Middle frontal gyrus (tissue), 1 donor: ENCODE measurements at regions not wholly inside any gene's neighbourhood (a gene's known extent, or its start where the extent isn't known, plus 50 kb on each side); places are given as distances from the start of the nearest gene placed in this dataset.

Source experiments
- DNase-seq: peaks from one replicate; pipeline ENCODE4 v3.0.0-alpha.2; 2015; ENCODE audit warnings: low spot score; ENCODE audit errors: extremely low spot score

- DNase-seq, result no peak
Observed at GRCh38 chr13:54162069-54162468, 1133.5 kb downstream of the OLFM4 start.

GRCh38 chr13:54165581-54166215 lies 1137.1 kb downstream of the OLFM4 start:
- no peak for DNase-seq

GRCh38 chr13:54173996-54174395 lies 1145.4 kb downstream of the OLFM4 start:
- DNase-seq, result no peak

GRCh38 chr13:54175466-54175865 lies 1146.9 kb downstream of the OLFM4 start:
- no peak for DNase-seq

GRCh38 chr13:54177466-54177865 lies 1148.9 kb downstream of the OLFM4 start:
- DNase-seq, result no peak

GRCh38 chr13:54183166-54183565 lies 1154.6 kb downstream of the OLFM4 start:
- no peak for DNase-seq

GRCh38 chr13:54183728-54184127 lies 1155.1 kb downstream of the OLFM4 start:
- no peak for DNase-seq

- no peak for DNase-seq
Observed at GRCh38 chr13:54184576-54184975, 1156.0 kb downstream of the OLFM4 start.

- no peak for DNase-seq
Observed at GRCh38 chr13:54185101-54185500, 1156.5 kb downstream of the OLFM4 start.

GRCh38 chr13:54185785-54186184 lies 1157.2 kb downstream of the OLFM4 start:
- DNase-seq, result no peak

GRCh38 chr13:54187461-54187860 lies 1158.8 kb downstream of the OLFM4 start:
- DNase-seq, result no peak

- DNase-seq, result no peak
Observed at GRCh38 chr13:54194233-54195024, 1165.8 kb downstream of the OLFM4 start.

GRCh38 chr13:54196684-54197083 lies 1168.1 kb downstream of the OLFM4 start:
- DNase-seq, result no peak

GRCh38 chr13:54198911-54199310 lies 1170.3 kb downstream of the OLFM4 start:
- DNase-seq, result no peak

- DNase-seq, result no peak
Observed at GRCh38 chr13:54206626-54207025, 1178.0 kb downstream of the OLFM4 start.

- DNase-seq, result no peak
Observed at GRCh38 chr13:54210397-54211049, 1181.9 kb downstream of the OLFM4 start.

GRCh38 chr13:54216221-54216620 lies 1187.6 kb downstream of the OLFM4 start:
- DNase-seq, result no peak

- DNase-seq, result no peak
Observed at GRCh38 chr13:54226876-54227275, 1198.3 kb downstream of the OLFM4 start.

- DNase-seq, result no peak
Observed at GRCh38 chr13:54232700-54233099, 1204.1 kb downstream of the OLFM4 start.

- DNase-seq, result no peak
Observed at GRCh38 chr13:54234607-54235006, 1206.0 kb downstream of the OLFM4 start.

- DNase-seq, result no peak
Observed at GRCh38 chr13:54241719-54242118, 1213.1 kb downstream of the OLFM4 start.

GRCh38 chr13:54248306-54248705 lies 1219.7 kb downstream of the OLFM4 start:
- no peak for DNase-seq
